ENCODE measurements at regions not wholly inside any gene's neighbourhood (a gene's known extent, or its start where the extent isn't known, plus 50 kb on each side); places are given as distances from the start of the nearest gene placed in this dataset.

DNA sequence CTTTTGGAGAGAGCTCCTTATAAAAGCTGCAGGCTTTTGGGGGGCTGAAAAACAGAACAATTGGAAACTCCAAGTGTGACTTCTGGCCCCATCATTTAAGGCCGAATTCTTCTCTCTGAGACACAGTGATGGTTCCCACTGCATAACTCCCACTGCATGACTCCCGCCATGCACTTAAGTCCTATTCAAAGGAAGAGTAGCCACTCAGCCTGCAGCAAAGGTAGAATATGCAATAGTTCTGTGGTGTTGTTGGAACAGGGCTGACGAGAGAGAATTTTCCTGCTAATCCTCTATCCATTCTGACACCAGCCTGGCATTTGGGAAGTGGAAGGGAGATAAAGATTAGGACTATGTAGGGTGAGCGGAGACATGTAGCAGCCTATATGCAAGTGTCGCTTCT, 185.6 kb upstream of the ZNF462 start:
- Histone ChIP-seq H3K27ac (ENCODE audit: low read length) (no peak overlapping the region), H3K9me2 (replicated peaks; ENCODE audit: low read length) (no peaks in the 10 kb centered on the region), H3K27me3 (ENCODE audit: low read length) (no peaks in the 10 kb centered on the region), H3K4me3 (ENCODE audit: low read length) (no peak overlapping the region), H3K36me3 (ENCODE audit: low read depth, low read length) (no peaks in the 10 kb centered on the region), H3K9me3 (ENCODE audit: low read length) (no peaks in the 10 kb centered on the region), H3F3A (ENCODE audit: low read length, unreplicated experiment) (no peaks in the 10 kb centered on the region), H3K79me2 (ENCODE audit: low read length) (no peaks in the 10 kb centered on the region), H4K20me1 (ENCODE audit: low read length) (no peaks in the 10 kb centered on the region), H2AFZ (ENCODE audit: low read length) (no peak overlapping the region), H3K4me1 (ENCODE audit: insufficient read depth, low read length) (peaks cover 5% of the 10 kb centered on the region), H3K4me2 (ENCODE audit: low read length) (no peak overlapping the region), H3K9ac (ENCODE audit: low read length) (no peak overlapping the region)
- intact Hi-C loops (cut with micrococcal nuclease) = no loop called here
- CTCF ChIA-PET = no interaction called here
- no peak for ATAC-seq
- no peak for TF ChIP-seq EZH2phosphoT487 (IDR thresholded peaks at IDR 0.05; ENCODE audit: borderline replicate concordance, low read length)
- TF ChIP-seq, protein P1, sequence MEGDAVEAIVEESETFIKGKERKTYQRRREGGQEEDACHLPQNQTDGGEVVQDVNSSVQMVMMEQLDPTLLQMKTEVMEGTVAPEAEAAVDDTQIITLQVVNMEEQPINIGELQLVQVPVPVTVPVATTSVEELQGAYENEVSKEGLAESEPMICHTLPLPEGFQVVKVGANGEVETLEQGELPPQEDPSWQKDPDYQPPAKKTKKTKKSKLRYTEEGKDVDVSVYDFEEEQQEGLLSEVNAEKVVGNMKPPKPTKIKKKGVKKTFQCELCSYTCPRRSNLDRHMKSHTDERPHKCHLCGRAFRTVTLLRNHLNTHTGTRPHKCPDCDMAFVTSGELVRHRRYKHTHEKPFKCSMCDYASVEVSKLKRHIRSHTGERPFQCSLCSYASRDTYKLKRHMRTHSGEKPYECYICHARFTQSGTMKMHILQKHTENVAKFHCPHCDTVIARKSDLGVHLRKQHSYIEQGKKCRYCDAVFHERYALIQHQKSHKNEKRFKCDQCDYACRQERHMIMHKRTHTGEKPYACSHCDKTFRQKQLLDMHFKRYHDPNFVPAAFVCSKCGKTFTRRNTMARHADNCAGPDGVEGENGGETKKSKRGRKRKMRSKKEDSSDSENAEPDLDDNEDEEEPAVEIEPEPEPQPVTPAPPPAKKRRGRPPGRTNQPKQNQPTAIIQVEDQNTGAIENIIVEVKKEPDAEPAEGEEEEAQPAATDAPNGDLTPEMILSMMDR (conservative IDR thresholded peaks at IDR 0.05; ENCODE audit: low read depth, low read length) = no peak
- TF ChIP-seq EZH2 (IDR thresholded peaks at IDR 0.05; ENCODE audit: low read length, unreplicated experiment) = no peak
- POLR2A ChIA-PET (ENCODE audit: unreplicated experiment) = no interaction called here
- no peak for DNase-seq
- no TSS peak for BruUV-seq (replicated peaks)

DNA sequence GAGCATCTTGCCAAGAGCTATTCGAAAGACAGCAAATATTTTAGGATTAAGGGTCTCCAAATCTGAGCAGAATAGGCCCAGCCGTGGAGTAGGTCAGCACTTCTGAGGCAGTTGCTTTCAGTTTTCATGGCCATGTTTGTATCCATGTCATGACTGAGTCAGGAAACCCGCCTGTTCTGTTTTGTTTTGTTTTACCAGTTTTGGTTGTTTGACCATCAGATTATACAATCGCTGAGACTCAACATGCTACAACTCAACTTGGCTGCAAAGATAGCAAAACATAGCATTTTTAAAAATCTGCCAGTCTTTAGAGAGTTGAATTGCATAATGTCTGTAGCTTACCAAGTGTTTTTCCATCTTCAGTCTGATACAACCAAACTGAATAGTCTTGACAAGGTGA, 185.1 kb upstream of the ZNF462 start:
- no TSS peak for BruUV-seq (replicated peaks)
- no peak overlapping the region for H2AFZ ChIP-seq (ENCODE audit: low read length)

DNA sequence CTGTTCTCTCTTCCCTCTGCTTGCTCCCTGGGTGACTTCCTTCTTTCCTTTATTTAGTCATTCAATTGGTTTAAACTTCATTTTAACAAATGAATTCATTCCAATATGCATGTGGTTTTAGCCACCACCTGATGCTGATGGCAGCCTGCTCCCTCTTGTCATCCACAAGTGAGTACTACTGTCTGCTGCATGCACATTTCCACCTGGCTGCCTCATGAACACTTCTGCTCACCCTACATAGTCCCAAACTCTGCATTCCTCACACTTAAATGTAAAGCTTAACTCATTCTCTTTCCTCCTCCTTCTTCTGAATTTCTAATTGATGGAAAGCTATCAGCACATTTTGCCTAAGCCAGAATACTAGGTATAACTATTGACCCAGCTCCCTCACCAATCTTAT, 184.7 kb upstream of the ZNF462 start:
- no peak overlapping the region for H3K27ac ChIP-seq (ENCODE audit: low read length)
- ChIA-PET CTCF (no interaction called here), POLR2A (ENCODE audit: unreplicated experiment) (no interaction called here)
- H3K27me3 ChIP-seq (ENCODE audit: low read length) = no peaks in the 10 kb centered on the region
- H3K79me2 ChIP-seq (ENCODE audit: low read length) = no peaks in the 10 kb centered on the region
- TF ChIP-seq EZH2 (IDR thresholded peaks at IDR 0.05; ENCODE audit: low read length, unreplicated experiment) (no peak), EZH2phosphoT487 (IDR thresholded peaks at IDR 0.05; ENCODE audit: borderline replicate concordance, low read length) (no peak)
- TF ChIP-seq, protein P1 (conservative IDR thresholded peaks at IDR 0.05; ENCODE audit: low read depth, low read length) = no peak
- H3K9me2 ChIP-seq (replicated peaks; ENCODE audit: low read length) = no peaks in the 10 kb centered on the region
- no peaks in the 10 kb centered on the region for H3K9me3 ChIP-seq (ENCODE audit: low read length)
- H2AFZ ChIP-seq (ENCODE audit: low read length) = no peak overlapping the region
- H4K20me1 ChIP-seq (ENCODE audit: low read length) = no peaks in the 10 kb centered on the region
- no peaks in the 10 kb centered on the region for H3K36me3 ChIP-seq (ENCODE audit: low read depth, low read length)
- no peaks in the 10 kb centered on the region for H3F3A ChIP-seq (ENCODE audit: low read length, unreplicated experiment)
- H3K9ac ChIP-seq (ENCODE audit: low read length) = no peak overlapping the region
- ATAC-seq (no peak), DNase-seq (no peak)
- BruUV-seq (replicated peaks) = no TSS peak
- no peak overlapping the region for H3K4me2 ChIP-seq (ENCODE audit: low read length)
- peaks cover 5% of the 10 kb centered on the region for H3K4me1 ChIP-seq (ENCODE audit: insufficient read depth, low read length)
- H3K4me3 ChIP-seq (ENCODE audit: low read length) = no peak overlapping the region
- intact Hi-C loops (cut with micrococcal nuclease) = no loop called here

More for the DNA sequence above, 185.1 kb upstream of the ZNF462 start:
- Histone ChIP-seq H3K27me3 (ENCODE audit: low read length) (no peaks in the 10 kb centered on the region), H3K4me2 (ENCODE audit: low read length) (no peak overlapping the region), H3K27ac (ENCODE audit: low read length) (no peak overlapping the region), H3K9me3 (ENCODE audit: low read length) (no peaks in the 10 kb centered on the region), H3K79me2 (ENCODE audit: low read length) (no peaks in the 10 kb centered on the region), H3K36me3 (ENCODE audit: low read depth, low read length) (no peaks in the 10 kb centered on the region), H4K20me1 (ENCODE audit: low read length) (no peaks in the 10 kb centered on the region), H3F3A (ENCODE audit: low read length, unreplicated experiment) (no peaks in the 10 kb centered on the region), H3K4me3 (ENCODE audit: low read length) (no peak overlapping the region), H3K9ac (ENCODE audit: low read length) (no peak overlapping the region), H3K9me2 (replicated peaks; ENCODE audit: low read length) (no peaks in the 10 kb centered on the region), H3K4me1 (ENCODE audit: insufficient read depth, low read length) (peaks cover 5% of the 10 kb centered on the region)
- POLR2A ChIA-PET (ENCODE audit: unreplicated experiment) = no interaction called here
- TF ChIP-seq EZH2 (IDR thresholded peaks at IDR 0.05; ENCODE audit: low read length, unreplicated experiment) = no peak
- TF ChIP-seq, protein P1 (conservative IDR thresholded peaks at IDR 0.05; ENCODE audit: low read depth, low read length) = no peak
- TF ChIP-seq EZH2phosphoT487 (IDR thresholded peaks at IDR 0.05; ENCODE audit: borderline replicate concordance, low read length) = no peak
- CTCF ChIA-PET = no interaction called here
- ATAC-seq (no peak), DNase-seq (no peak)
- intact Hi-C loops (cut with micrococcal nuclease) = no loop called here
